ENCODE measurements at regions not wholly inside any gene's neighbourhood (a gene's known extent, or its start where the extent isn't known, plus 50 kb on each side); places are given as distances from the start of the nearest gene placed in this dataset.

DNA sequence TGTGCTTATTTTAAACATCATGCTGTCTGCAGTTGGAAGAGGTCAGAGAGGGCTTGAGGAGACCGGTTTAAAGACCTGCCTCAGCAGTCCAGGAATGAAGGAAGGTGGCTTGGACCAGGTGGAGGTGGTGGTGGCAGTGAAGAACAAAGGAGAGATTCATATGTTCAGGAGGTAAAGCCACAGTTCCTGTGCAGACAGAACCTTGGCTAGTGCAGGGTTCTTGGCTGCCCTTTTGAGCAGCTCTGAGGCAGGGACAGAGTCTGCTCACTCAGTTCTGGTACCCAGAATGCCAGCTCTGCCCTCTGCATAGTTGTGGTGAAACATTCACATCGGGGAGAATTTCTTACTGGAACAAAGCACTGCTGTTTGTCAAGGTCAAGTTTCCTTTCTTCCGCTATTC is 669.7 kb upstream of the HS6ST1 start (continued):
- TF ChIP-seq, protein P1, sequence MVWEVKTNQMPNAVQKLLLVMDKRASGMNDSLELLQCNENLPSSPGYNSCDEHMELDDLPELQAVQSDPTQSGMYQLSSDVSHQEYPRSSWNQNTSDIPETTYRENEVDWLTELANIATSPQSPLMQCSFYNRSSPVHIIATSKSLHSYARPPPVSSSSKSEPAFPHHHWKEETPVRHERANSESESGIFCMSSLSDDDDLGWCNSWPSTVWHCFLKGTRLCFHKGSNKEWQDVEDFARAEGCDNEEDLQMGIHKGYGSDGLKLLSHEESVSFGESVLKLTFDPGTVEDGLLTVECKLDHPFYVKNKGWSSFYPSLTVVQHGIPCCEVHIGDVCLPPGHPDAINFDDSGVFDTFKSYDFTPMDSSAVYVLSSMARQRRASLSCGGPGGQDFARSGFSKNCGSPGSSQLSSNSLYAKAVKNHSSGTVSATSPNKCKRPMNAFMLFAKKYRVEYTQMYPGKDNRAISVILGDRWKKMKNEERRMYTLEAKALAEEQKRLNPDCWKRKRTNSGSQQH (CRISPR knock-in tag; IDR thresholded peaks at IDR 0.05; ENCODE audit: low read depth), result no peak
- TF ChIP-seq NR2F6 (IDR thresholded peaks at IDR 0.05) (no peak), NR2F6 (CRISPR knock-in tag; IDR thresholded peaks at IDR 0.05) (no peak)

DNA sequence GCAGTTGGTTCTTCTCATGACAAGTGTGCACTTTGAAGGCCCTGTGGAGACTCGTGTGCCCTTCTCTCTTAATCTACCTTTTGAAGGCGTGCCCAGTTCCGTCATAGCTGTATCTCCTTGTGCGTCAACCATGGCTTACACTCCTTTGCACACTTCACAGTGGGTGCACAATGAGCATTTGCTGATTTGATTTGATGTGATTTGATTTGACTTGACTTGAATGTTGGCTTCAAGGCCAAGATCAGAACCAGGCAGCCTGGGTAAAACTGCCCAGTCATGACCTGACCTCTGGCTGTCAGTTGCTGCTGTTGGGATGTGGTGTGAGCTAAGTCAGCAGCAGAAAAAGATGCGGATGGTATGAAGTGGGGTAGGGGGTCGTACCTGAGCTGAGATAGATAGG is 670.3 kb upstream of the HS6ST1 start:
- Histone ChIP-seq H3K27ac (ENCODE audit: extremely low read length, insufficient read depth, low read length) (no peak overlapping the region), H3K9me3 (ENCODE audit: low read length) (no peaks in the 10 kb centered on the region), H2AFZ (ENCODE audit: low read length) (no peak overlapping the region), H3K9ac (ENCODE audit: insufficient read depth, low read depth, low read length) (no peak overlapping the region), H3K4me1 (ENCODE audit: insufficient read depth, low read length) (no peaks in the 10 kb centered on the region), H3K4me3 (replicated peaks in 1 of 3; ENCODE audit: insufficient read depth in 1 of 3, low read depth in 2 of 3, low read length in 3 of 3) (no peak overlapping the region), H3K27me3 (ENCODE audit: control insufficient read depth in 1 of 2, insufficient read depth in 2 of 2, low read length in 2 of 2) (peaks cover 0 to 31% of the 10 kb centered on the region in 2 experiments; a peak in 1 of 5 replicates), H3K4me2 (ENCODE audit: low read depth, low read length) (no peak overlapping the region), H3K79me2 (ENCODE audit: insufficient read depth, low read length) (no peaks in the 10 kb centered on the region), H4K20me1 (ENCODE audit: insufficient read depth, low read length) (no peaks in the 10 kb centered on the region), H3K36me3 (replicated peaks in 1 of 2; ENCODE audit: control insufficient read depth in 1 of 2, insufficient read depth in 2 of 2, low read length in 2 of 2) (no peaks in the 10 kb centered on the region)
- ATAC-seq (no peak), DNase-seq (ENCODE audit: low spot score) (no peak), FAIRE-seq (no peak)
- ChIA-PET POLR2A (no interaction called here), CTCF (ENCODE audit: low intra/inter-chr PET ratio, low total read pairs) (no interaction called here)
- WGBS (ENCODE audit: low lambda C conversion rate), result 46% methylated on average over 6 of the region's 6 CpGs
- in situ Hi-C loops (cut with HindIII; ENCODE audit: extremely low pct_ligation_motif_present, low pct_unique_long_range_greater_than_20kb), result no loop called here
- intact Hi-C loops (cut with micrococcal nuclease; ENCODE audit: unreplicated experiment), result no loop called here
- no TSS peak for BruUV-seq (replicated peaks)
- TF ChIP-seq RFXAP (CRISPR knock-in tag; IDR thresholded peaks at IDR 0.05; ENCODE audit: borderline replicate concordance) (no peak), JUND (CRISPR knock-in tag; IDR thresholded peaks at IDR 0.05) (no peak), ZNF547 (CRISPR knock-in tag; IDR thresholded peaks at IDR 0.05) (no peak), ZNF879 (CRISPR knock-in tag; IDR thresholded peaks at IDR 0.05) (no peak), ZNF652 (CRISPR knock-in tag; IDR thresholded peaks at IDR 0.05; ENCODE audit: borderline replicate concordance, low read depth) (no peak), GTF2F1 (IDR thresholded peaks at IDR 0.05; ENCODE audit: low read length) (no peak), ZNF282 (IDR thresholded peaks at IDR 0.05; ENCODE audit: partially characterized antibody) (no peak)
- TF ChIP-seq, protein P2, sequence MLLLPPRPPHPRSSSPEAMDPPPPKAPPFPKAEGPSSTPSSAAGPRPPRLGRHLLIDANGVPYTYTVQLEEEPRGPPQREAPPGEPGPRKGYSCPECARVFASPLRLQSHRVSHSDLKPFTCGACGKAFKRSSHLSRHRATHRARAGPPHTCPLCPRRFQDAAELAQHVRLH (CRISPR knock-in tag; IDR thresholded peaks at IDR 0.05; ENCODE audit: borderline replicate concordance, low read depth), result no peak
- TF ChIP-seq, protein P3, sequence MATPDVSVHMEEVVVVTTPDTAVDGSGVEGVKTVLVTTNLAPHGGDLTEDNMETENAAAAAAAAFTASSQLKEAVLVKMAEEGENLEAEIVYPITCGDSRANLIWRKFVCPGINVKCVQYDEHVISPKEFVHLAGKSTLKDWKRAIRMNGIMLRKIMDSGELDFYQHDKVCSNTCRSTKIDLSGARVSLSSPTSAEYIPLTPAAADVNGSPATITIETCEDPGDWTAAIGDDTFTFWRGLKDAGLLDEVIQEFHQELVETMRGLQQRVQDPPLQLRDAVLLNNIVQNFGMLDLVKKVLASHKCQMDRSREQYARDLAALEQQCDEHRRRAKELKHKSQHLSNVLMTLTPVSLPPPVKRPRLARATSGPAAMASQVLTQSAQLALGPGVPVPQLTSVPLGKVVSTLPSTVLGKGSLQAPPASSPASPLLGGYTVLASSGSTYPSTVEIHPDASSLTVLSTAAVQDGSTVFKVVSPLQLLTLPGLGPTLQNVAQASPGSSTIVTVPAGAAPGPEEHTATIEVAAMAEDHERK (CRISPR knock-in tag; IDR thresholded peaks at IDR 0.05; ENCODE audit: low read depth), result no peak
- TF ChIP-seq, protein P4, sequence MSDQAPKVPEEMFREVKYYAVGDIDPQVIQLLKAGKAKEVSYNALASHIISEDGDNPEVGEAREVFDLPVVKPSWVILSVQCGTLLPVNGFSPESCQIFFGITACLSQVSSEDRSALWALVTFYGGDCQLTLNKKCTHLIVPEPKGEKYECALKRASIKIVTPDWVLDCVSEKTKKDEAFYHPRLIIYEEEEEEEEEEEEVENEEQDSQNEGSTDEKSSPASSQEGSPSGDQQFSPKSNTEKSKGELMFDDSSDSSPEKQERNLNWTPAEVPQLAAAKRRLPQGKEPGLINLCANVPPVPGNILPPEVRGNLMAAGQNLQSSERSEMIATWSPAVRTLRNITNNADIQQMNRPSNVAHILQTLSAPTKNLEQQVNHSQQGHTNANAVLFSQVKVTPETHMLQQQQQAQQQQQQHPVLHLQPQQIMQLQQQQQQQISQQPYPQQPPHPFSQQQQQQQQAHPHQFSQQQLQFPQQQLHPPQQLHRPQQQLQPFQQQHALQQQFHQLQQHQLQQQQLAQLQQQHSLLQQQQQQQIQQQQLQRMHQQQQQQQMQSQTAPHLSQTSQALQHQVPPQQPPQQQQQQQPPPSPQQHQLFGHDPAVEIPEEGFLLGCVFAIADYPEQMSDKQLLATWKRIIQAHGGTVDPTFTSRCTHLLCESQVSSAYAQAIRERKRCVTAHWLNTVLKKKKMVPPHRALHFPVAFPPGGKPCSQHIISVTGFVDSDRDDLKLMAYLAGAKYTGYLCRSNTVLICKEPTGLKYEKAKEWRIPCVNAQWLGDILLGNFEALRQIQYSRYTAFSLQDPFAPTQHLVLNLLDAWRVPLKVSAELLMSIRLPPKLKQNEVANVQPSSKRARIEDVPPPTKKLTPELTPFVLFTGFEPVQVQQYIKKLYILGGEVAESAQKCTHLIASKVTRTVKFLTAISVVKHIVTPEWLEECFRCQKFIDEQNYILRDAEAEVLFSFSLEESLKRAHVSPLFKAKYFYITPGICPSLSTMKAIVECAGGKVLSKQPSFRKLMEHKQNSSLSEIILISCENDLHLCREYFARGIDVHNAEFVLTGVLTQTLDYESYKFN (CRISPR knock-in tag; conservative IDR thresholded peaks at IDR 0.05), result no peak
- TF ChIP-seq, protein P5, sequence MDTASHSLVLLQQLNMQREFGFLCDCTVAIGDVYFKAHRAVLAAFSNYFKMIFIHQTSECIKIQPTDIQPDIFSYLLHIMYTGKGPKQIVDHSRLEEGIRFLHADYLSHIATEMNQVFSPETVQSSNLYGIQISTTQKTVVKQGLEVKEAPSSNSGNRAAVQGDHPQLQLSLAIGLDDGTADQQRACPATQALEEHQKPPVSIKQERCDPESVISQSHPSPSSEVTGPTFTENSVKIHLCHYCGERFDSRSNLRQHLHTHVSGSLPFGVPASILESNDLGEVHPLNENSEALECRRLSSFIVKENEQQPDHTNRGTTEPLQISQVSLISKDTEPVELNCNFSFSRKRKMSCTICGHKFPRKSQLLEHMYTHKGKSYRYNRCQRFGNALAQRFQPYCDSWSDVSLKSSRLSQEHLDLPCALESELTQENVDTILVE (CRISPR knock-in tag; IDR thresholded peaks at IDR 0.05), result no peak
- TF ChIP-seq, protein P6, sequence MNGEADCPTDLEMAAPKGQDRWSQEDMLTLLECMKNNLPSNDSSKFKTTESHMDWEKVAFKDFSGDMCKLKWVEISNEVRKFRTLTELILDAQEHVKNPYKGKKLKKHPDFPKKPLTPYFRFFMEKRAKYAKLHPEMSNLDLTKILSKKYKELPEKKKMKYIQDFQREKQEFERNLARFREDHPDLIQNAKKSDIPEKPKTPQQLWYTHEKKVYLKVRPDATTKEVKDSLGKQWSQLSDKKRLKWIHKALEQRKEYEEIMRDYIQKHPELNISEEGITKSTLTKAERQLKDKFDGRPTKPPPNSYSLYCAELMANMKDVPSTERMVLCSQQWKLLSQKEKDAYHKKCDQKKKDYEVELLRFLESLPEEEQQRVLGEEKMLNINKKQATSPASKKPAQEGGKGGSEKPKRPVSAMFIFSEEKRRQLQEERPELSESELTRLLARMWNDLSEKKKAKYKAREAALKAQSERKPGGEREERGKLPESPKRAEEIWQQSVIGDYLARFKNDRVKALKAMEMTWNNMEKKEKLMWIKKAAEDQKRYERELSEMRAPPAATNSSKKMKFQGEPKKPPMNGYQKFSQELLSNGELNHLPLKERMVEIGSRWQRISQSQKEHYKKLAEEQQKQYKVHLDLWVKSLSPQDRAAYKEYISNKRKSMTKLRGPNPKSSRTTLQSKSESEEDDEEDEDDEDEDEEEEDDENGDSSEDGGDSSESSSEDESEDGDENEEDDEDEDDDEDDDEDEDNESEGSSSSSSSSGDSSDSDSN (CRISPR knock-in tag; IDR thresholded peaks at IDR 0.05), result no peak
